GM19035 (cell line): ENCODE measurements at regions not wholly inside any gene's neighbourhood (a gene's known extent, or its start where the extent isn't known, plus 50 kb on each side); places are given as distances from the start of the nearest gene placed in this dataset.

ENCODE experiments used
- ATAC-seq: cut with Tn5 transposase; IDR thresholded peaks from one replicate; pipeline ENCODE4 v1.9.1; 2021; ENCODE audit not compliant: unreplicated experiment

GRCh38 chr5:117860550-117860949 is 1127.8 kb downstream of the DTWD2 start:
- no peak for ATAC-seq

GRCh38 chr5:117859176-117859575 is 1129.2 kb downstream of the DTWD2 start:
- no peak for ATAC-seq

GRCh38 chr5:117856713-117857112 is 1131.6 kb downstream of the DTWD2 start:
- ATAC-seq = no peak

GRCh38 chr5:117837786-117838185 is 1150.6 kb downstream of the DTWD2 start:
- ATAC-seq = no peak

GRCh38 chr5:117833691-117834090 is 1154.7 kb downstream of the DTWD2 start:
- no peak for ATAC-seq

GRCh38 chr5:117829646-117830045 is 1158.7 kb downstream of the DTWD2 start:
- no peak for ATAC-seq

- ATAC-seq = no peak
Observed at GRCh38 chr5:117813850-117814249, 1174.5 kb downstream of the DTWD2 start.

- ATAC-seq = no peak
Observed at GRCh38 chr5:117812861-117813260, 1175.5 kb downstream of the DTWD2 start.

- no peak for ATAC-seq
Observed at GRCh38 chr5:117809251-117809650, 1179.1 kb downstream of the DTWD2 start.

- no peak for ATAC-seq
Observed at GRCh38 chr5:117805058-117805457, 1183.3 kb downstream of the DTWD2 start.

GRCh38 chr5:117803533-117803932 is 1184.8 kb downstream of the DTWD2 start:
- no peak for ATAC-seq

GRCh38 chr5:117801583-117801982 is 1186.8 kb downstream of the DTWD2 start:
- no peak for ATAC-seq

- no peak for ATAC-seq
Observed at GRCh38 chr5:117800261-117800660, 1188.1 kb downstream of the DTWD2 start.

GRCh38 chr5:117794847-117795246 is 1193.5 kb downstream of the DTWD2 start:
- ATAC-seq = no peak

GRCh38 chr5:117793963-117794362 is 1194.4 kb downstream of the DTWD2 start:
- no peak for ATAC-seq

GRCh38 chr5:117792476-117792875 is 1195.9 kb downstream of the DTWD2 start:
- ATAC-seq = no peak

GRCh38 chr5:117788596-117788995 is 1199.8 kb downstream of the DTWD2 start:
- ATAC-seq = no peak

GRCh38 chr5:117779171-117779570 is 1204.5 kb upstream of the SEMA6A start:
- no peak for ATAC-seq

GRCh38 chr5:117776977-117777376 is 1202.4 kb upstream of the SEMA6A start:
- no peak for ATAC-seq

- no peak for ATAC-seq
Observed at GRCh38 chr5:117769877-117770276, 1195.3 kb upstream of the SEMA6A start.

- no peak for ATAC-seq
Observed at GRCh38 chr5:117763271-117763670, 1188.6 kb upstream of the SEMA6A start.

- no peak for ATAC-seq
Observed at GRCh38 chr5:117761186-117761585, 1186.6 kb upstream of the SEMA6A start.

GRCh38 chr5:117759849-117760499 is 1185.4 kb upstream of the SEMA6A start:
- no peak for ATAC-seq
